CD4-positive, alpha-beta T cell treated with Interleukin-12 subunit alpha and Interleukin-12 subunit beta, for 1 hour (primary cell): ENCODE measurements at regions not wholly inside any gene's neighbourhood (a gene's known extent, or its start where the extent isn't known, plus 50 kb on each side); places are given as distances from the start of the nearest gene placed in this dataset.
"Not testable (repeated sequence)": the region's sequence is repeated elsewhere in the genome, so short reads cannot be mapped to it uniquely, and the experiment has no call there.

Source experiments
- DNase-seq: peaks from one replicate; pipeline ENCODE4 v3.0.0-alpha.2; 2020

DNA sequence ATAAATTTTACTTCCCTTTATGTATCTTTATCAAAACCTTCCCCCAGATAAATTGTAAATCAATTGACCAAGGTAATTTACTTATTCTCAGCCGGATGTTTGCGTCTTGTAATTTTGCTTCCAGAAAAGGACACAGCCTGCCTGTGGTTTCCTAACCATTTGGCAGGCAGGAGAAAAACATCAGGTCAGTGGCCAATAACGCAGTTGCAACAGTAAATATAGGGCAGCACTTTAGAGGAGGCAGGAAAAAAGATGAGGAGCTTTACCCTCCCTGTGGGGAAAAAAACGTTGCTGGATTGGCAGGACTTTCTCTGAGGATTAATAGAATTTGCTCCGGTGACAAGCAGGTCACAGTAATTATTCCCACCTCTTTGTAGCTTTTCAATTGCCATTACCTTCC lies 2618.1 kb downstream of the ARAP2 start:
- DNase-seq: no peak

DNA sequence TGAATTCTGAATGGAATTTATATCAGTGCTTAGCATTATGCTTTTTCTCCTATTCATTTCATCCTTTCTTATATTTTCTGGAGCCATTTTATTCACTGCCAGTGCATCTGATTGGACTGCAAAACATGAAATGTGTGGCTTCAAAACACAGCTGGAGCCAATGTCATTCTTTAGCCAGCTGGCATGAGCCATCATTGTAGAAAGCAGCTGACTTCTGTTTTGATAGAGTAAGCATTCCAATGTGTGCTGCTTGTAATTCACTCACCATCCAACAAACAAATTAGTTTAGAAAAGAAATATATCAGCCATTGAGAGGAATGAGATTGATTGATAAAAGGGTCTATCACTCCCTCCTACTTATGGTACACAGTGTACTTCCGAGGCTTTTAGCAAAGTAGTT lies 2616.0 kb downstream of the ARAP2 start:
- no peak for DNase-seq

DNA sequence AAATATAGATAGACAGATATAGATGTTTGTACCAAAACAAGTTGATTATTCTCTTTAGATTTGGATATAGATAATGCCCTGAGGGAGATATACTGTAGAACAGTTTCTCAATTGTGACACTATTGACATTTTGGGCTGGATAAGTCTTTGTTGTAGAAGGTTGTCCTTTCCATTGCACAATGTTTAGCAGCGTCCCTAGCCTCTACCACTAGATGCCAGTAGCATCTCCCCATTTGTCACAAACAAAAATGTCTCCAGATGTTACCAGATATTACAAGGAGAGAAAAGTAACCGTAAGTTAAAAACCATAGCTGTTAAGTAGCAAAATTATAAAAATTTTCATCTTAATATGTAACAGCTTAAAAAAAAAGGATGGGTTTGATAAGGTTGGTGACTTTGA lies 2595.3 kb downstream of the ARAP2 start:
- no peak for DNase-seq

DNA sequence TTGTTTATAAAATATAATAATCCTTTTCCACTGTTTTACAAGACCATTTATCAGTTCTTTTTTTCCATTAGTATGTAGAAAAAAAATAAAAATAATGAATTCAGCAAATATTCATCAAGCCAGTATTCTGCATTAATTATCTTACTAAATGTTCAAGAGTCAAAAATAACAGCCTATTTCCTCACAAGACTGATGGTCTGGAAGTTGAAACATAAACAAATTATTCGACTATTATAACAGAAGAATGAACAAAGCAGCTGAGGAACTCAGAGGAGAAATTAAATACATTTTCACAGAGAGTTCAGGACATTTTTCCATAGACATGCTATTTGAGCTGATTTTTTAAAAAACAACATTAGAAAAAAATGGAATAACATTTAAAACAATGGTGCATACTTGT lies 2594.8 kb downstream of the ARAP2 start:
- DNase-seq: no peak

DNA sequence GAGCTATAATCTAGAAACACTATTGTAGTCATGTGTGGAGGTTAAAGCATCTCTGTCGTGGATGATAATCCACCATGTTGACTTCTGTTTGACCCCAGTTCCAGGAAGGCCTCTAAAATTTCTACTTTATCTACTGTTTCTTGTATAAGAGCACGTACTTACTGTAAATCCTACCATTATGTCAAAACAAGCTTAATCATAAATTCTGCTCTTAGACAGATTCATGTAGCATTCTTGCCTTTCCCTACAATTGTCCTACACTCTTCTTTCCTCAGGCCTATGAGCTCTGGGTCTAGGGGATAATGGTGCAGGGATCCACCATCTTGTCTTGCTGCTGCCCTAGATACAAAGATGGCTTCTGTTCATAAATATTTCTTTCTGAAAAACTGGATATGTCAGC lies 2594.3 kb downstream of the ARAP2 start:
- no peak for DNase-seq

DNA sequence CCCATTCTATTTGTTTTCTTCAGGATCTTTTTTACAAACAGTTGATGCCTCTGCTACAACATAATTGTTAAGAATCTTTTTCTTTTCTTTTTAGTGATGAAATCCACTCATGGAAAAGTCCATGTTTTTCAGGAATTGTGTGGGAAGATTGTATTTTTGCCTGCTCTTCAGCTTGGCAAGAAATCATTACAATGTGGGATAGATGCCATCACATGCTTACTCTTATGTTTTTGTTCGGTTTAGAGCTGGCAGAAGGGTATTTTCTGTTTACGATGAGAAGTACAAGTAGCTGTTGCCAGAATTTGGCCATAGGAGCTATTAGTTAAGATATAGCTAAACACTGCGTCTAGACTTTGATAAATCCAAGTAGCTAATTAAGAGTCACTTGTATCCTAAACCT lies 2585.3 kb downstream of the ARAP2 start:
- DNase-seq: no peak

DNA sequence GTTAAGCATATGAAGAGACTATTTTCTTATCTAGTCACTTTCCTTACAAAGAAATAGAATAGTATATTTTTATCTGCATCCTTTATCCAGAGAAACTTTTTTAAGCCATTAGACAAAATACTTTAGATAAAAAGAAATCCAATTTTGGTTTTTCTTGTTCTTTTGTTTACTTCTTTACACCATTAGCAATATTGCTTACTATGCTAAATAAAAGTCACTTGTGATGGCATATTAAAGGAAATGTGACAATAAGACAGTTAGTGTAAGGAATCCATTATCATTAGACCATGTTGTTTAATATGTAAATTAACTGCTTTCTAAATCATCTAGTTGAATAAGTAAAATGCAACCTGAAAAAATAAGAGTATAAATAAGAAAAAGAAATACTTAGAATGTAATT lies 2582.7 kb downstream of the ARAP2 start:
- DNase-seq: no peak

DNA sequence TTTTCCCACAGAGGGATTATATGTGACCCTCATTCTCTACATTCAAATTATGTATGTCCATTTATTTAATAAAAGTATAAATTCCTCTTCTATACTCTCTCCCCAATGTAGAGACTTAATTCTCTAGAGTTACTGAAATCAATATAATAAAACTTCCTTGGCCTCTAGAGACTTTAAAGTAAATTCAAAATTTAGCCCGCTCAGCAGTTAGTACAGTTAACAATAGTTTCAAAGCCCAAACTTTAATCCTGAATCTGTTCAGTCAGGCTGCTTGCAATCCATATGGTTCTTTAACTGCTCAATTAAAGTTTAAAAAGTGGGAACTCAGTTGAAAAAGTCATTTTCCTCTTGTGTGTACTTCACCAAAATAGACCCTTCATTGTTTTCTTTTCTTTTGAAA lies 2558.4 kb downstream of the ARAP2 start:
- DNase-seq: no peak

DNA sequence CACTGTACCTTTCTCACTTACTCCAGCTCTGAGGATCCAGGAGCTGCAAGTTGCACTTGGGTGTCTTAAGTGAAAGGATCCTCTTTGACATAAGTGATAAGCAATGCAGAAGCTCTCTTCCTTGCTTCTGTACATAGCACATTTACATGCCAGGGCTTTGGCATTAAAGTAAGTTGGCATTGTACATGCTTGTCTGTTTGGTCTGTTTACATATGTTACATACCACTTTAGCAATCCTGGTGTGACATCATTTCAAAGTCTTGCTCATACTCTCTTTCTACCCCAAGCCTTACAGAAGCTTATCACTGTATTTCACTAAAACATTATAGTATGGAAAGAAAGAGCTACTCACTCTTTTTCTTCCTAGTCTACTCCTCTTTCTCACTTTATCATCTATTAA lies 2548.3 kb downstream of the ARAP2 start:
- DNase-seq: no peak

DNA sequence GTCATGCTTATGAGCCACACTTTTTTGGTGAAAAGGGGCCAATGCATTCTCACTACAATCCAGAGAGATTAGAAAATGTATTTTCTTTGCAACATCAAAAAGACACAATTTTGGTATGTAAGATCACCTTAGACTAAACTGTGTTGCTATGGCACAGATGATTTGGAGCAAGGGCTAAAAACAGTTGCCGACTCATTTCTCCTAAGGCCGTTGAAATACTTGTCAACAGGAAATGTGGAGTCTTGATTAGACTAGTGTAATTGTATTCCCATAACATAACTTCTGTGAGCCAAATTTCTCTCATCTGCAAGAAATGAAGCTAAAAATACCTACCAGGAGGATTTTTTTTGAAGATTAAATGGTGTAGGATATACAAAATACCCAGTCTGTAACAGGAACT lies 2547.7 kb downstream of the ARAP2 start:
- no peak for DNase-seq

DNA sequence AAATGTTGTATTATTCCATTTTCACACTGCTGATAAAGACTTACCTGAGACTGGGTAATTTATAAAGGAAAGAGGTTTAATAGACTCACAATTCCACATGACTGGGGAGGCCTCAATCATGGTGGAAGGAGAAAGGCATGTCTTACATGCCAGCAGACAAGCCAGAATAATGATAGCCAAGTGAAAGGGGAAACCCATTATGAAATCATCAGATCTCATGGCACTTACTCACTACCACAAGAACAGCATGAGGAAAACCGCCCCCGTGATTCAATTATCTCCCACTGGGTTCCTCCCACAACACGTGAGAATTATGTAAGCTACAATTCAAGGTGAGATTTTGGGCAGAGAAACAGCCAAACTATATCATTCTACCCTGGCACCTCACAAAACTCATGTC lies 2535.1 kb downstream of the ARAP2 start:
- DNase-seq: no peak

DNA sequence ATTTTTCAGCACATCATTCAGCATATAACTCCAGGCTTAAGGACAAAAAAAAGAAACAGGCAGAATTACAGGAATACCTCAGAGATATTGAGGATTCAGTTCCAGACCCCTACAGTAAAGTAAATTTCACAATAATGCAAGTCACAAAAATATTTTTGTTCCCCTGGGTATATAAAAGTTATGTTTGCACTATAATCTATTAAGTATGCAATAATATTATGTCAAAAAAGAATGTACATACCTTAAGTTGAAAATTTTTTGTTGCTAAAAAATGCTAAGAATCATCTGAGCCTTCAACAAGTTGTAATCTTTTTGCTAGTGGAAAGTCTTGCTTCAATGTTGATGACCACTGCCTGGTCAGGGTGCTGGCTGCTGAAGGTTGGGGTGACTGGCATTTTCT lies 2532.5 kb downstream of the ARAP2 start:
- DNase-seq: no peak

DNA sequence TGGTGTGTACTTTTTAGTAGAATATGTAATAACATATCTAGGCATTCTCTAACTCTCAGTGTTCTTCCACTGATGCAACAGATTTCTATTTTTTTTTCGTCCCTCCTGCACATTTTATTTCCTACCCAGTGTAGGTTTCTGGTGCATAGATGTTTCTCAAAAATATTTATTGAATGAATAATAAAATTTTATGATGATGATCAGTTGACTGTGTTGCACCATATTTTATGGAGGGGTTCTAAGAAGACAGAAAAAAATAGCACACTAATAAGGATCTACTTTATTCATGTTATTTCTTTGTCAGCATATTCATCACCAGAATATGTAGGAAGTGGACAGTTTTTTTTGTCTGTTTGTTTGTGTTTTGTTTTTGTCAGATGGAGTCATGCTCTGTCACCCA lies 2529.3 kb downstream of the ARAP2 start:
- no peak for DNase-seq

DNA sequence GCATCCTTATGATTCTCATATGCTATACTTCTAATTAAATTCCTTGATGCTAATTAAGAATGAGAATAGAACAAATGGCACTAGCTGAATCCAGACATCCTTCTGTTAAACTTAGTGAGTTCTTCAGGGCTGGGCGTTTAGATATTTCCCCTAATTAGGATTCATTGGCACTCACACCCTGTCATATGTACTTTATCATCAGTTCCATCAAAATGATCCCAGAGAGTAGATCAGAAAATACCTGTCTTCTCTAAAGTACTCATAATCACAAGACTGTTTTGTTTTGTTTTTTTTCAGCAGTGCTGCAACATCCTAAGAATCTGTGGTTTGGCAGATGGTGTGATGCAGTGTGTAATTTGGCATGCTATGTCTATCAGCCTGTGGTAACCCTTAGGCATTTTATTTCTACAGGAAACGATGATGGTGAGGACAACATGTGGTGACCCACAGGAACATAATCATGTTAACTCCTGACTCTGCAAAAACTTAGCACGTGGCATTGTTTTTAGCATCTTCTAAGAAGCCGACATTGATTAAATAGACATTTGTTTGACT lies 2528.4 kb downstream of the ARAP2 start:
- DNase-seq: no peak

DNA sequence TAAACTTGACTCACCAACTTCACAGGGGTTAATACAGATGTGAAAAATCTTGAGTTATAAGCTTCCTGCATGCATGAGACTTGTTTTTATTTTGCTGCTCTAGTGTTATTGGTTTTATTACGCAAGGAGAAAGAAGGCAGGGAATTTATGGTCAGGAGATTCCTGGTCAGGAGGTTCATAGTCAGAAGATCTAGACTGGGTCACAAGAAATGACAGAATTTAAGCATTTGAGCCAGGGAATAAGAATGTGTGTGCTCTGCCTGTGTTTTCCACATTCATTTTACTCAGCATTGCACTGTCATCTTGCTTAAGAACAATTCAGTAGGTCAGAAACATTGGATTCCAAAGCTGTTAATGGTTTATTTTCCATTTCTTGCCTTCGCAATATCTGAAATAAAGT lies 2522.1 kb downstream of the ARAP2 start:
- no peak for DNase-seq

DNA sequence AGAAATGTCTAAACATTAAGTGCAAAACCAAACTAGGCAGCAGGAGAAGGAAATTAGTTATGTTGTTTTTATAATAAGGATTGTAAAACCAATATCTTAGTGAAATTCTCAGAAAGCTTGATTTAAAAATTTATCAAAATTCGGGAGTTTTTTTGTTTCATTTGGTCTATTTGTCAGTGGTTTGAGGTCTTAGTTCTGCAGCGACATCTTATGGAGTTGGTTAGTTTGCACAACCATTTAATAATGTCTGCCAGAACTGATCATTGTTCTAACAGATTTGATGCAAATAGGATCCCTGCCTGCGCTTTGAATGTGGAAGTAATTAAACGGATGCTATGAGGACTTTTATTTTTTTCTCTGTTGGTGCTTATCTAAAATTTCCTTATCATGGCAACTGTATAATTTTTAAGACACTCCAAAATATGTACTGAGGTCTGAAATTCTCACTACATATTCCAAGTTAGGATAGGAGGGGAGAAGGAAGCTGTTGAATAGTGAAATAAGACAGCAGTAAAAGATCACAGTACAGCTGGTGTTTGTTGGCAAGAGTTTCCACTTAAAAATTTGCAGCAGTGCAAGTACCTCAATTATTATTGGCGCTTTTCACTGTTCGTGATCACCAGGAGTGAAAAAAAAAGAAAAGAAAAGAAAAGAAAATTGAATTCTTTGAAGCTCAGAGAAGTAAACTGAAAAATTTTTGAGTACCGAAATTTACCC lies 2521.4 kb downstream of the ARAP2 start:
- DNase-seq: no peak

DNA sequence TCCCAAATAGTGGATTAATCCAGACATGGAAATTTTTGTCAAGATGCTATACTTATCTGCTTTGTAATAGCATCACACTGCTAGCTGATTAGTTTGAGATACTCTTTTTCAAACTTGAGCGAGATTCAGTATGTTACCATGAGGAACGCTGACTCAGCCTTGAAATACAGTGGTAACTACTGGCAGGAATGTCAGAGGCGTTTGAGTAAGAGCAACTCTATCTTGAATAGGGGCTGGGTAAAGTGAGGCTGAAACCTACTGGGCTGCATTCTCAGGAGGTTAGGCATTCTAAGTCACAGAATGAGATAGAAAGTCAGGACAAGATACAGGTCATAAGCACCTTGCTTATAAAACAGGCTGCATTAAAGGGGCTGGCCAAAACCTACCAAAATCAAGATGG lies 2519.6 kb downstream of the ARAP2 start:
- no peak for DNase-seq

DNA sequence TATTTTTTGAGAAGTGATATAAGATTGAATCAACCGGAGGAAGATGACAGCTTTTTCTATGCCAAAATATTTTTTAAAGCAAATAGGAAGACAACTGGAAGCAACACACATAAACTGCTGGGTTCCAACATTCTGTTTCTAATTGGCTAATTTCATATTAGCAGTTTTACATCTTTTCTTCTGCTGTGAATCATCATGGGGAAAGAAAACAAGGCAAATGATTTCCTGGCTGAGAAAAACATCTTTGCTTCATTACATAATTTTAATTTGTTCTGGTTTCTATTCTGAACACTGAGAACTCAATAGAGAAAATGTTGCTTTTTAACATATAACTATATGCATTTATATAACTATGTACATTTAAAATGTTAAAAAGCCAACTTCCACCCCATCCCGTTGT lies 2518.5 kb downstream of the ARAP2 start:
- no peak for DNase-seq

DNA sequence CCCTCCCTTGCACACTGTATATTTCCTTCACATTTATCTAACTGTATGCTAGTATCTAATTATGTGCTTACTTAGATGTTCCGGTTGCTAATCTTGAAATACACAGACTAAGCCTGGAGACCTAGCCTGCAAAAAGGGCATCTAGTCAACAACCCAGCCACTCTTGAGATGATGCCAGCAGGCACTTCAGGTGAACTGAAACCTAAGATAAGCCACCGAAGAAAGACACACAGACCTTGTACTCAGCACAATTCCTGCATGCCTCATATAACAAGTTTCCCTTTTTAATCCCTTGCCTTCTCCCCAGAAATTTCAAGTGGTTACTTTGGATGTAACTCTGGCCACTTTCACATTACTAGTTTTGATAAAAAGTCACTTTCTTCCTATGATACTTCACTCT lies 2506.6 kb downstream of the ARAP2 start:
- no peak for DNase-seq

DNA sequence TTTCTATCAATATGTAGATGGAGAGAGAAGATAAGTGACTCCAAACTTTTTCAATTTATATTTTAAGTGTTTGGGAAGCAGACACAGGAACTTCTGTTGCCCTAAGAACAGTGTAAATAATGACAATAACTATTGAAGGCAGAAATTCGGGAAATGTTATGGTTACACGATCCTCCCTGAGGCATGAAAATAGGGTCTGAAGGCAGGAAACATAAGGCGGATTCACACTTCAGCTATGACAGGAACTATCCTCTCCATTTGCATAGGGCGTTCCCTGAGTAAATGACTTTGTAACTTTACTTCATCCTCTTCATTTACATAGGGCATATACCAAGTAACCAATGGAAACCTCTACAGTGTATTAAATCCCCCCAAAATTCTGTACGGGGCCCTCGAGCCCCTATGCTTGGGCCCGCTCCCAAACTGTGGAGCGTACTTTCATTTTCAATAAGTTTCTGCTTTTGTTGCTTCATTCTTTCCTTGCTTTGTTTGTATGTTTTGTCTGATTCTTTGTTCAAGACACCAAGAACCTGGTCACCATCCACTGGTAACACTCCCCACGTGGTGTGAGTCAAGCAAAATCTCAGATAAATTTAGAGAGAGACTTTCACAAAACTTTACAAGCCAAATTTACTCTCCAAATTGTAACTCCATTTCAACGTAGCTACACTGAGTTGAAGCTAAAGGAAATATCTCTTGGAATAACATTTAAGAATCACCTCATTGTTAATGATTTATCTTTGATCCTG lies 2504.3 kb downstream of the ARAP2 start:
- DNase-seq: no peak

DNA sequence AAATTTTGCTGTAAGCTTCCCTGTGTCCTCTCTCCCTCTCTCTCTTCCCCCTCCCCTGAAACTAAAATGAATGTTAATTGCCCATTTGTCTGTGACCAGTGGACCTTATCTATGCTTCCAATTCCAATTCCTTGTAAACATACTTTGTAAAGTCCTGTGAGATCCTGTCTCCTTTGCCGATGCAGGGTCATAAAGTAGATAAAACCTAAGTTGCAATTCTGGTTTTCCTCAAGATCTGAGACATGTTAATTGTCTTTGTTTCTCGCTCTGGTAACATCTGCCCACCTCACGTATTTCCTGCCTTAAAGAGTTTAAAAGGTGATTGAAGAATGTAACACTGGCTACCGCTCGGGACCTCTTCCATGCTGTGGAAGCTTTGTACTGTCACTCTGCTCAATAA lies 2503.4 kb downstream of the ARAP2 start:
- not testable (repeated sequence) for DNase-seq

DNA sequence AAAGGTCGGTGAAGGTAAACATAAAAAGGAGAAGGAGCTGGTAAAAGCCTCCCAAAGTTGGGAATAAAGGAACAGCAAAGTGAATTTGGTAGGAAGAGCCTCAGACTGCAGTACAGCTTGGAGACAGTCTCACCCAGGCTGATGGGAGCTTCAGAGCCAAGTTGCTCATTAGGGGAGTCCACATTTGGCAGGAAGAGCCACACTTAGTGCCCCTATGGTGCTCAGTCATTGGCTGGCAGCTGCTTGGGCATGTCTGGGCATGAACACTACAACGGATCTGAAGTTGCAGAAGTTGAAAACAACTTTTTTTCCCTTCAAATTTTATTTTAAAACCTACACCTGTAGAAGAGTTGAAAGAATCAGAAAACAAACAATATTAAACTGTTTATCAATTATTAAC lies 2497.3 kb downstream of the ARAP2 start:
- DNase-seq: no peak

DNA sequence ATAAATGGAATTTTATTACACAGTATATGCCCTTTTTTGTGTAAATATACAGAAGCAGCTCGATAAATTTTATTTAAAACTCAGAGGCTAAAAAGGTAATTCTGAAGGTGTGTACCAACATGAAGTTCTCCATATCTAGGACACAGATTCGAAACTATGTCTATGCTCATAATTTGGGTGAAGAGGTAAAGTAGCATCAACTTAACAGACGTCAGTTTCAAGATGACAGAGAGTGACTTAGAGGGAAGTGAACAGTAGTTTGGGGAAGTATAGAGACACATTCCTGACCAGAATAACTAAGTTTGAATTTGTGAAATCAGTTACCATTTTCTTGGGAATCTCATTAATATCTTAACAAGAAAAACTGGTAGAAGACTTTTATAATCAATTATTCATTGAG lies 2493.3 kb downstream of the ARAP2 start:
- DNase-seq: no peak

DNA sequence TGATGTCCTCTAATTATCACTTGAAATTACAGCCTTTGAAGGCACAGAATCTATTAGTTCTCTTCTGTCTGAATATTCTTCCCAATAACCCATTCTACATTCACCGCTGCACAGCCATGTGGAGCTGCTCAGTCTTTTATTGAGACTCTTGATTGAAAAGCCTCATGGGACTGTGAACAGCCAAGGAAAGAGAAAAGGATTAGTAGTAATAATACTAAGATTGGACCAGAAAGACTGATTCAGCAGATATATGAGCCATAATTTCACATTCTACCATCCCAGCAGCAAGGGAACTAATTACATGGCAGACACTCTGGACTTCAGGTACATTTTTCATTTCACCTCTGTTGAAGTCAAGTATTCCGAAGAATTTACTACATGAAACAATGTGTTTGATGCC lies 2471.7 kb downstream of the ARAP2 start:
- no peak for DNase-seq
